CD4-positive, alpha-beta memory T cell (primary cell): ENCODE measurements at regions not wholly inside any gene's neighbourhood (a gene's known extent, or its start where the extent isn't known, plus 50 kb on each side); places are given as distances from the start of the nearest gene placed in this dataset.

ENCODE experiments used
- CTCF ChIA-PET: fragments of 350-600 bp; sonication (Branson Sonifier 250); formaldehyde crosslinking; loops from one replicate; lab custom pipeline; 2021; ENCODE audit warnings: inconsistent platforms; ENCODE audit not compliant: partially characterized antibody; lab: Charles Lee
- POLR2A ChIA-PET: fragments of 350-600 bp; sonication (Branson Sonifier 250); formaldehyde crosslinking; loops from one replicate; lab custom pipeline; 2021; ENCODE audit not compliant: partially characterized antibody; lab: Charles Lee
- DNase-seq, 5 donors: peaks; one replicate each; pipeline versions ENCODE4 v3.0.0 to v3.0.0-alpha.2; 2020 to 2022; ENCODE audit warnings: mixed read lengths in 1 of 5
- H3K27ac ChIP-seq: one replicate; pipeline ENCODE4 v1.7.0; 2013; ENCODE audit warnings: low read depth, low read length
- H3K27me3 ChIP-seq: 2 replicates; pipeline ENCODE4 v1.7.0; 2013; ENCODE audit warnings: mild to moderate bottlenecking, low read length, moderate library complexity; ENCODE audit not compliant: insufficient read depth
- H3K36me3 ChIP-seq: 2 replicates; pipeline ENCODE4 v1.7.0; 2013; ENCODE audit warnings: mild to moderate bottlenecking, low read length, moderate library complexity; ENCODE audit not compliant: insufficient read depth
- H3K4me1 ChIP-seq: 2 replicates; pipeline ENCODE4 v1.7.0; 2013; ENCODE audit warnings: mild to moderate bottlenecking, low read length, moderate library complexity; ENCODE audit not compliant: insufficient read depth
- H3K4me3 ChIP-seq, 2 donors: one replicate each; pipeline ENCODE4 v1.7.0; 2013; ENCODE audit warnings: low read length in 2 of 2, mild to moderate bottlenecking in 1 of 2
- H3K9me3 ChIP-seq, 2 donors: one replicate each; pipeline ENCODE4 v1.7.0; 2013; ENCODE audit warnings: low read length in 2 of 2, control low read depth in 1 of 2; ENCODE audit not compliant: control insufficient read depth in 1 of 2
- H3K27ac Mint-ChIP-seq, 7 donors: one replicate each; pipeline ENCODE4 v1.8.0; 2020 to 2021; ENCODE audit warnings: mixed read lengths in 7 of 7, mild to moderate bottlenecking in 6 of 7, inconsistent platforms in 3 of 7, moderate library complexity in 3 of 7
- H3K27me3 Mint-ChIP-seq, 2 donors: one replicate each; pipeline ENCODE4 v1.8.0; 2020 to 2021; ENCODE audit warnings: mixed read lengths in 2 of 2
- H3K36me3 Mint-ChIP-seq, 2 donors: one replicate each; pipeline ENCODE4 v1.8.0; 2020 to 2021; ENCODE audit warnings: mixed read lengths in 2 of 2, inconsistent platforms in 1 of 2, mild to moderate bottlenecking in 1 of 2
- H3K4me1 Mint-ChIP-seq, 4 donors: one replicate each; pipeline ENCODE4 v1.8.0; 2020 to 2021; ENCODE audit warnings: mixed read lengths in 4 of 4, mild to moderate bottlenecking in 1 of 4
- H3K4me3 Mint-ChIP-seq, 8 donors: one replicate each; pipeline ENCODE4 v1.8.0; 2020 to 2021; ENCODE audit warnings: mixed read lengths in 8 of 8, mild to moderate bottlenecking in 7 of 8, moderate library complexity in 6 of 8, inconsistent platforms in 3 of 8
- H3K9me3 Mint-ChIP-seq, 8 donors: one replicate each; pipeline ENCODE4 v1.8.0; 2020 to 2021; ENCODE audit warnings: mixed read lengths in 8 of 8, mild to moderate bottlenecking in 5 of 8, inconsistent platforms in 3 of 8, moderate library complexity in 1 of 8
- intact Hi-C: fragments of 100-400 bp; cut with micrococcal nuclease; formaldehyde crosslinking; loops from one replicate; pipeline ENCODE4 v1.15.1; 2023

DNA sequence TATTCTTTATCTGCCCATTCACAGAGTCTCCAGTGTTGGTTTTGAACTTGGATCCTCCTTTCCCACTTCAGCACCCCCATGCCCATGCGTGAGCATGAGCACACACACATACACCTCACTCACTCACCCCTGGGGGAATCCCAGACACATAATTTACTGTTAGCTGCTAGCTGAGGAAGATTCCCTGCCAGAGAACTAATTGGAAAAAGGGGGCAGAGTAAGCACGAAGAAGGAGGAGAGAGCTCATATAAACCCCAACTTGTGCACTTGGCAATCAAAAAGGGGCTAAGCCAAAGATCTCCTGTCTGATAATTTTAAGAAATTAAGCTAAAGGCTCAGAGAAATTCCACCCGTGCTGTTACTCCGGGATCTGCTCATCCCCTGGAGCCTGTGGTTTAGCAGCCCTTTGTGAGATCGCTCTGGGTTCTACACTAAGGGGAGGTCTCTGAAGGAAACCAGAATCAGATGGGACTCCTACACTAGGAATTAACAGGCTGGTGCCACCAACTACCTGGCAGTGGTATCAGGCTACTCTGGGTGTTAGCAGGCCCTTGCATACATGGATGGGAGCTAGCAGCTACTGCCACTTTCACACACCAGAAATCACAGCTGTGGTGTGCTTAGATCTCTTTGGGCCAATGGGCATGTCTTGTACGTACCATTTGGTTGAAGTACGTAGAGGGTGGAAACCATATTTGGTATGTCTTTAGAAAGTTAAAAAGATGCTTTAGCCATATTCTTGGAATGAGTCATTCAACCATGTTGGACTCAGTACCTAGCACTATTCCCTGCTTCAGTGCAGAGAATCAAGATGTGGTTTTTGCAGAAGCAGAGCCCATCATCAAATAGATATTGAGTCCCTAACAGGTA lies 95.6 kb upstream of the SLC14A2 start:
- no peak for DNase-seq
- Mint-ChIP-seq H3K36me3 (no peaks in the 10 kb centered on the region), H3K4me3 (no peak overlapping the region), H3K27ac (no peak overlapping the region), H3K27me3 (peaks cover 0 to 5% of the 10 kb centered on the region in 2 donors), H3K4me1 (no peaks in the 10 kb centered on the region), H3K9me3 (no peaks in the 10 kb centered on the region)
- Histone ChIP-seq H3K27ac (no peak overlapping the region), H3K27me3 (peaks cover 4% of the 10 kb centered on the region), H3K36me3 (no peaks in the 10 kb centered on the region), H3K9me3 (no peaks in the 10 kb centered on the region), H3K4me3 (no peak overlapping the region), H3K4me1 (no peaks in the 10 kb centered on the region)
- POLR2A ChIA-PET, result no interaction called here
- CTCF ChIA-PET, result no interaction called here
- intact Hi-C loops, result no loop called here

DNA sequence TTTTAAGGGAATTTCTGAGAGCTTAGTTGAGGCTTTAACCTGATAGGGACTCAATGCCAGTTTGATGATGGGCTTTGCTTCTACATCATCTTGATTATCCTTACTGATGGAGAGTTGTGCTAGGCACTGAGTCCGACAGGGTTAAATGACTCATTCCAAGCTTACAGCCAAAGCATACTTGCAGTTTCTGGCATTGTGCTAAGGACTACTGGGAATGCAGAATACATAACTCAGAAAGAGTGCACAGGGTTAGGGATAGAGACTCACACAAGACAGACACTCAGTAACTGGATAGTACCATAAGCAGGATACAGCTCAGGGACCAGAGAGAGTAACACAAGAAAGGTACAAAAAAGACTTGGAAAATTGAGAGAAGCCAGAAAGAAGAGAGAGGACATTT lies 94.1 kb upstream of the SLC14A2 start:
- CTCF ChIA-PET, result no interaction called here
- H3K4me3 Mint-ChIP-seq, result no peak overlapping the region

DNA sequence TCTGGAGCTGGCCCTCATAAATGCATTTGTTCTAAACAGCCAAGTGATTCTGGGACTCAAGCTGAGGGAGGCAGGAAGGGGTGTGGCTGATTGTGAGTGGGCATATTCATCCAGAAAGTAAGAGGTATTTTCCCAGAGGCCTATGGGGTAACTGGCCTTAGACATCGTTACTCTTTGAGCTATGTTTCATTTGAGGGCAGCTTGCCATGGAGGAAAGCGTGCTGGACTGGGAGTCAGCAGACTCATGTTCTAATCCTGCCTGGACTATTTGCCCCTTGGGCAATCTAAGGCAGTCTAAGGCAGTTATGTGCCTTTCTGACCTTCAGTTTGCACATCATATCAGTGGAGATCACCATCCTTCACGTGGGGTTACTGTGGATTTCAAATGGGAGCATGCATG lies 93.5 kb upstream of the SLC14A2 start:
- CTCF ChIA-PET, result no interaction called here

More for the DNA sequence above, 94.1 kb upstream of the SLC14A2 start:
- Mint-ChIP-seq H3K4me1 (no peaks in the 10 kb centered on the region), H3K36me3 (no peaks in the 10 kb centered on the region), H3K9me3 (no peaks in the 10 kb centered on the region), H3K27me3 (peaks cover 0 to 5% of the 10 kb centered on the region in 2 donors), H3K27ac (no peak overlapping the region)
- no peaks in the 10 kb centered on the region for H3K4me1 ChIP-seq
- peaks cover 4% of the 10 kb centered on the region for H3K27me3 ChIP-seq
- H3K36me3 ChIP-seq, result no peaks in the 10 kb centered on the region
- H3K4me3 ChIP-seq, result no peak overlapping the region
- no peak overlapping the region for H3K27ac ChIP-seq
- POLR2A ChIA-PET, result no interaction called here
- intact Hi-C loops, result no loop called here
- no peaks in the 10 kb centered on the region for H3K9me3 ChIP-seq
- no peak for DNase-seq

DNA sequence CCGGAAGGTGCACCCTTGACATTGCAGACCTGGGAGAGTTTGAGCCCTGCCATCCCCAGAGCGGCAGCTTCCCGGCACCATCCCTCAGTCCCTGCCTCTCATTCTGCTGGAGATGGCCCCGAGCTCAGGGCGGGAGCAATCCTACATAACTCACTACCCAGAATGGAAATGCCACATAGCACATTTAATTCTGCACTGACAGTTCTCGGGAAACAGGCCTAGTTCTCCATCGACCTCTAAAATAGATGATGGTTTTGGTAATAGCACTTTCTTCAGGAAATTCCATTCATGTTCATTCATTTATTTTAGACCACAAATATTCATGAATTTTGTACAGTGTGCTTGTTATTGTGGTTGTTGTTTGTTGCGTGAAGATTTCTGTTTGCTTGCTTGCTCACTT lies 92.9 kb upstream of the SLC14A2 start:
- intact Hi-C loops, result no loop called here

More for the DNA sequence above, 93.5 kb upstream of the SLC14A2 start:
- Mint-ChIP-seq H3K4me1 (no peaks in the 10 kb centered on the region), H3K4me3 (no peak overlapping the region), H3K27ac (no peak overlapping the region), H3K9me3 (no peaks in the 10 kb centered on the region), H3K27me3 (peaks cover 4 to 5% of the 10 kb centered on the region in 2 donors), H3K36me3 (no peaks in the 10 kb centered on the region)
- peaks cover 4% of the 10 kb centered on the region for H3K27me3 ChIP-seq
- no peaks in the 10 kb centered on the region for H3K9me3 ChIP-seq
- DNase-seq, result no peak
- no peak overlapping the region for H3K27ac ChIP-seq
- H3K4me1 ChIP-seq, result no peaks in the 10 kb centered on the region
- intact Hi-C loops, result no loop called here
- no peaks in the 10 kb centered on the region for H3K36me3 ChIP-seq
- H3K4me3 ChIP-seq, result no peak overlapping the region
- POLR2A ChIA-PET, result no interaction called here

DNA sequence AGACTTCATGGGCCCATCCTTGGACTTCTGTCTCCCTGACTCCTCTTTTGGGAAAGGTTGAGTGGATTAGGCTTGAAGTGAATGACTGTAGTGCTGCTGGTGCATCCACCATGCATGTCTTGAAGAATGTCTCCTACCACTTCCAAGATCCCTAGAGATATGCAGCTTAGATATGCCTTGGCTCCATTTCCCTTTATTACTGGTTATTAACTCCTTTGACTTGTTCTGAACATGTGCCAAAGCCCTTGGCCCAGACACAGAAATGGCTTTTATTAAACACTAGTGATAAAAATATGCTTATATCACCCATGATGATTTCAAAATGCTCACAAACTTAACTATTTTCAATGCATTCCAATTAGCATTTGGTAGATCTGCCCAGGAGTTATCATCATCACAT lies 90.0 kb upstream of the SLC14A2 start:
- Mint-ChIP-seq H3K4me1 (no peaks in the 10 kb centered on the region), H3K36me3 (no peaks in the 10 kb centered on the region), H3K27me3 (peaks cover 4 to 10% of the 10 kb centered on the region in 2 donors), H3K27ac (no peak overlapping the region), H3K9me3 (no peaks in the 10 kb centered on the region), H3K4me3 (no peak overlapping the region)
- Histone ChIP-seq H3K27me3 (peaks cover 4% of the 10 kb centered on the region), H3K4me1 (no peaks in the 10 kb centered on the region), H3K27ac (no peak overlapping the region), H3K36me3 (no peaks in the 10 kb centered on the region), H3K4me3 (no peak overlapping the region), H3K9me3 (no peaks in the 10 kb centered on the region)
- POLR2A ChIA-PET, result no interaction called here
- no peak for DNase-seq
- intact Hi-C loops, result no loop called here
- CTCF ChIA-PET, result no interaction called here

More for the DNA sequence above, 92.9 kb upstream of the SLC14A2 start:
- Mint-ChIP-seq H3K4me3 (no peak overlapping the region), H3K27me3 (peaks cover 4 to 5% of the 10 kb centered on the region in 2 donors), H3K36me3 (no peaks in the 10 kb centered on the region), H3K9me3 (no peaks in the 10 kb centered on the region), H3K27ac (no peak overlapping the region), H3K4me1 (no peaks in the 10 kb centered on the region)
- Histone ChIP-seq H3K27ac (no peak overlapping the region), H3K9me3 (no peaks in the 10 kb centered on the region), H3K4me3 (no peak overlapping the region), H3K27me3 (peaks cover 4% of the 10 kb centered on the region), H3K4me1 (no peaks in the 10 kb centered on the region), H3K36me3 (no peaks in the 10 kb centered on the region)
- DNase-seq, result no peak
- ChIA-PET POLR2A (no interaction called here), CTCF (no interaction called here)

DNA sequence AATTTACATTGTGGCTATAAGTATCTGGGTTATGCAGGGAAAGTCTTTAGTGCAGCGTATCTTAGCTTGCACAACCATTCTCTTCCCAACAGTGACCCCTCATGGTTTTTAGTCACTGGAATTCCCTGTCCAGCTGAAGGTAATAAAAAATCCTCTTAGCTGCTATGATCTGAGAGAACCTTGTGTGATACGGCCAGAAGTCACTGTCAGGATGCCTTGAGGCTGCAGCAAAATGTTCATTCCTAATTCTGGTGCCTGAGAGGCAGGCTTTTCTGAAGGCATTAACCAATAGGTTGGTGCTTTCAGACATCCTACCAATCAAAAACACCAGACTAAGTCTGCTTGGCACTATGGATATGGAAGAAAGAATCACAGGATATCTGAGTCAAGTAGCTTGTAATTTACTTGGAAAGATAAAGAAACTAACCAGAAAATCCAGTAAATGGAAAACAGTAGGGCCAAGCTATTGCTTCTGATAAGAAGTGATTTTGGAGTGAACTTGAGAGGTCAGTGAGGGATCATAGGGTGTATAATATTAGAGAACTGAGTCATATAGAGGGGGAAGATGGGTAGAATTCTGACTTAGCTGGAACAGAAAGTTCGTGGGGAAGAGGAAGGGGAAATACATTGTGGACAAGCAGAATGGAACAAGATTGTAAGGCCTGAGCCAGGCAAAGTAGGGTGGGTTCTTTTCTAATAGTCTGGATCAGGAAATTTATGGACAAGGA lies 89.0 kb upstream of the SLC14A2 start:
- Histone ChIP-seq H3K4me3 (no peak overlapping the region), H3K27ac (no peak overlapping the region), H3K4me1 (no peaks in the 10 kb centered on the region), H3K27me3 (peaks cover 4% of the 10 kb centered on the region), H3K9me3 (no peaks in the 10 kb centered on the region), H3K36me3 (no peaks in the 10 kb centered on the region)
- Mint-ChIP-seq H3K27me3 (peaks cover 4 to 10% of the 10 kb centered on the region in 2 donors), H3K27ac (no peak overlapping the region), H3K4me3 (no peak overlapping the region), H3K9me3 (no peaks in the 10 kb centered on the region), H3K4me1 (no peaks in the 10 kb centered on the region), H3K36me3 (no peaks in the 10 kb centered on the region)
- intact Hi-C loops, result no loop called here
- ChIA-PET CTCF (no interaction called here), POLR2A (no interaction called here)
- no peak for DNase-seq

DNA sequence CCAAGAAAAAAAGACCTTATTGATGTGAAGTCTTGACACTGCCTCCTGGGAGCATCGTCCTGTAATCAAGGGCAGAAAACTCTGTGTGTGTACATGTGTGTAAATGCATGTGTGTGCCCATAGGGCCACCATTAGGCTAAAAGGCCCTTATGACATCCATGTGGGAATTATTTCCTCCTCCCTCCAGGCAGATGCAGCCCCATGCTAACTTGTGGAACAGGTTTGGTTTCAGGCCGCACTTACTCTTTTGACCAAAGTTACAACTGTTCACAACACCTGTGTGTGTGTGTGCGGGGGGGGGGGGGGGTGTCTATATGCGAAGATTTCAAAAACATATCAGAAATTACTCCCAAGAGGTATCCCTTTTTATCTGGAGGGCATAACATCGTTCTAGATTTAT lies 87.4 kb upstream of the SLC14A2 start:
- H3K4me3 ChIP-seq, result no peak overlapping the region
- intact Hi-C loops, result no loop called here
- ChIA-PET CTCF (no interaction called here), POLR2A (no interaction called here)
- DNase-seq, result no peak
- Mint-ChIP-seq H3K27ac (no peak overlapping the region), H3K9me3 (peaks cover 0 to 4% (median under 1%) of the 10 kb centered on the region in 8 donors), H3K4me3 (no peak overlapping the region), H3K36me3 (no peaks in the 10 kb centered on the region), H3K4me1 (no peaks in the 10 kb centered on the region), H3K27me3 (peaks cover 2 to 10% of the 10 kb centered on the region in 2 donors)
- H3K9me3 ChIP-seq, result no peaks in the 10 kb centered on the region
- peaks cover 4% of the 10 kb centered on the region for H3K27me3 ChIP-seq
- no peaks in the 10 kb centered on the region for H3K4me1 ChIP-seq
- no peak overlapping the region for H3K27ac ChIP-seq
- no peaks in the 10 kb centered on the region for H3K36me3 ChIP-seq
